22Rv1 (cell line): ENCODE measurements at regions not wholly inside any gene's neighbourhood (a gene's known extent, or its start where the extent isn't known, plus 50 kb on each side); places are given as distances from the start of the nearest gene placed in this dataset.

ENCODE experiments used
- CTCF ChIP-seq: fragments of 450-650 bp; IDR thresholded peaks from 2 replicates; pipeline ENCODE4 v1.5.1; 2017; ENCODE audit warnings: mild to moderate bottlenecking
- ZFX ChIP-seq: fragments of 450-650 bp; IDR thresholded peaks from 2 replicates; pipeline ENCODE4 v1.6.1; 2017; ENCODE audit warnings: antibody characterized with exemption, borderline replicate concordance

GRCh38 chr19:31074199-31075125 lies 274.8 kb downstream of the TSHZ3 start:
- TF ChIP-seq CTCF (no peak), ZFX (no peak)
